Head of caudate nucleus (tissue), 42 donors: ENCODE measurements at regions not wholly inside any gene's neighbourhood (a gene's known extent, or its start where the extent isn't known, plus 50 kb on each side); places are given as distances from the start of the nearest gene placed in this dataset.
"Not testable (repeated sequence)": the region's sequence is repeated elsewhere in the genome, so short reads cannot be mapped to it uniquely, and the experiment has no call there.

Experiments
- DNase-seq, 42 donors: peaks; one replicate each; pipeline versions ENCODE4 v3.0.0 to v3.0.0-alpha.2; 2020 to 2021; ENCODE audit warnings: mixed read lengths in 7 of 42
- intact Hi-C: fragments of 100-400 bp; cut with DNase I; formaldehyde crosslinking; loops from one replicate; pipeline ENCODE4 v1.15.0; 2022

DNA sequence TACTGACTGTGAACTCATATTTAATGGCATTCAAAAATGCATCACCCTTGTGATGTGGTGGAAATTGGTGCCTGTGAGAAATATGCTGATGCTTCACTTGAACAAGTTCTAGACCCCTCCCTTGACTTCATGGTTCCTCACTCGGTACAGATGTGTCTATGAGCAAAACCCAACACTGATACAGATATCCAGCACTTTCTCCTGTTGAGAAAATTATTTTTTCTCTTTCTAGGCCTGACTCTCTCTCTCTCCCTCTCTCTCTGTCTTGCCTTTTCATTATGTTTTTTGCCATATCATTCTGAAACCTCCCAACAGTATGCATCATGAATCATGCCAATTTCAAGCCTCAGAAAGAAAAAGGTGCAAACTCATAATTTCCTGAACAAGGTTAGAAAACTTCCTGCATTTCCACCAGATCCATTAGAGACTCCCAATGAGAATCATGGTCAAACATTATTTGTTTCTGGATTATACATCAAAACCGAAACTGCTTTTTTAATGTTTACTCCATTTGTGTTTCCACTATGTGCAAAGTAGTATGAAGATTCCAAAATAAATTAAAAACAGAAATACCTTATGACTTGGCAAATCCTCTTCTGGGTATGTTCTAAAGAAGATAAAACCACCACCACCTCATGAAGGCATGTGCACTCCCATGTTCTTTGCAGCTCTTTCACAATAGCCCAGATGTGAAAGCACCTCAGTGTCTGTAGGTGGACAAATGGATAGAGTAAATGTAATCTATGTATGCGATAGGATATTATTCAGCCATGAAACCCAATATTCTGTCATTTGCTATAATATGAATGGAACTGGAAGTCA is 543.6 kb downstream of the TMEM121 start:
- no peak for DNase-seq
- intact Hi-C loops, result no loop called here

DNA sequence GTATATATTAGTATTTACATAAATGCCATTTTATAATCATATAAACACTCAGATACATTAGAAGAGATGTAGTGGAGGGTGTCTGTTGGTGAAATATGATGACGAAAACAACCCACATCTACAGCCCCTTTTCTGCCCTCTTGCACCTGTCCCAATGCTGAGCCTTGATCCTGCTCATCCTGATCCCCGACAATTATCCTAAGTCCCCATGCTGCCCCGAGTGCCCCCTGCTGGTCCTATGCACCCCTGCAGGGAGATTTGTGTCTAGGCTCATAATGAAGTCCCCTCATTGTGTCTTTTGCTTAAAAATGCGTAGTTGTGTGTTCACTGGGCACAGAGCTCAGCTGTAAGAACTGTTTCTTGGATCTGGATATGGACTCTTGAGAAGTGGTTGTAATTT is 554.5 kb downstream of the TMEM121 start:
- intact Hi-C loops, result no loop called here
- no peak for DNase-seq

DNA sequence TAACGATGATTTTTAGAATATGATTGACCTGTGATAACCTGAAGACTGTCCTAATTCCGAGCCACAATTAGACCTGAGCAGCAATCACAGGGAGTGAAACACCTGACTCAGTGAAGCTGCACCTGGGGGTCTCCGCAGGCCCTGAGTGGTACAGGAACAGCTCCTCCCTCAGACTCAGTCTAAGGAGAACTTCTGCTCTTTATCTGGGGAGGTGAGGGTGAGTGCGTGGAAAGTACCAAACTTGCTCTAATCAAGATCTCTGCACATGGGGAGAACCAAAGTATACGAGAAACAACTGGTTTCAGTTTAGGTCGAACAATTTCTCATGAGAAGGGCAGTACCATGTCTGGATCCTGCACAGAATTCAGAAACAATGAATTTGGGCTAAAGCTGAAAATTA is 555.3 kb downstream of the TMEM121 start:
- intact Hi-C loops, result not testable (repeated sequence)

DNA sequence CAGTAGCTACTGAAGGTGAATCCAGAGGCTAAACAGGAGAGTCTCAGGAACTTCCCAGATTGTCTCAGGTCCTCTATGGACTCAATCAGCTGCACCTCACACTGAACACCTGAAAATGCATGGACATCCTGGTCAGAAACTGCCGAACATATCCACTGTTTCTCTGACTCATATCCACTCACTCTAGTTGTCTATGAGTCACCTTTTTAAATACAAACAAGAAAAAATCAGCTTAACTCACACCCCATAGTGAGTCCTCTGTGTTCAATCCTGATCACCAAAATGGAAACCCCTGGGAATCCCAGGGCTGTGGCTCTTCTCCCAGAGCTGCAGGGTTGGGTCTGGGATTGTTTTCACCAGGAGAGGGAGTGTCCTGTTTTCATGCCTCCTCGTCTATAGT is 556.7 kb downstream of the TMEM121 start:
- no peak for DNase-seq
- intact Hi-C loops, result no loop called here

More for the DNA sequence above, 555.3 kb downstream of the TMEM121 start:
- not testable (repeated sequence) for DNase-seq

DNA sequence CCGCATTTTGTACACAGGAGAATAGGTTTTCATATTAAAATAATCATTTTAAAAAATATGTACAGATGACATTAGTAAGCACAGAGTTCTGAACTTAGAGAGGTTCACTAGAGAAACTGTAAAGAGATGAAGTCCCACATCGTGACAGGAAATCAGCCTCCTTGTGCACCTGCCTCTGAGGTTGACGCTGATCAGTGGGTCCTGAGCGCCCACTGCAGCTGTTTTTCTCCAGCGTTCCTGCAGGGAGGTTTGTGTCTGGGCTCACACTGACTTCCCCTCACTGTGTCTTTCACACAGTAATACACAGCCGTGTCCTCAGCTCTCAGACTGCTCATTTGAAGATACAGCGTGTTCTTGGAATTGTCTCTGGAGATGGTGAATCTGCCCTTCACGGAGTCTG is 561.5 kb downstream of the TMEM121 start:
- intact Hi-C loops, result no loop called here

DNA sequence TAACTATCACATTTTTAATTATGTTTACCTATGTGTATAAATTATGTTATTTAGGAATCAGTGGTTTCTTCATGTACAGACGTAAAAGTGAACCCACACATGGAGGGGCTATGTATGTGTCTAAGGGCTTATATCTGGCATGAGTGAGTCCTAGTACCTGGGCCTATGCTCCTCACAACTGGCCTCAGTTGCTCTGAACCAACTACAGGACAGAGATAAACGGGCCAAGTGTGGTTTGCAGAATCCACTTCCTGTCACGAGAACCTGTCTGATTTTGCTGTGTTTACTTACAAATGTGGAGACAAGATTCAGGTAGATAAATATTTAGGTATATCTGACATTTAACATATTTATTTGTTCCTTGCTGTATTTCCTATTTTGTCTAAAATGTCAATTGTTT is 562.5 kb downstream of the TMEM121 start:
- DNase-seq, intact Hi-C loops: not testable (repeated sequence)

More for the DNA sequence above, 561.5 kb downstream of the TMEM121 start:
- DNase-seq, result no peak

DNA sequence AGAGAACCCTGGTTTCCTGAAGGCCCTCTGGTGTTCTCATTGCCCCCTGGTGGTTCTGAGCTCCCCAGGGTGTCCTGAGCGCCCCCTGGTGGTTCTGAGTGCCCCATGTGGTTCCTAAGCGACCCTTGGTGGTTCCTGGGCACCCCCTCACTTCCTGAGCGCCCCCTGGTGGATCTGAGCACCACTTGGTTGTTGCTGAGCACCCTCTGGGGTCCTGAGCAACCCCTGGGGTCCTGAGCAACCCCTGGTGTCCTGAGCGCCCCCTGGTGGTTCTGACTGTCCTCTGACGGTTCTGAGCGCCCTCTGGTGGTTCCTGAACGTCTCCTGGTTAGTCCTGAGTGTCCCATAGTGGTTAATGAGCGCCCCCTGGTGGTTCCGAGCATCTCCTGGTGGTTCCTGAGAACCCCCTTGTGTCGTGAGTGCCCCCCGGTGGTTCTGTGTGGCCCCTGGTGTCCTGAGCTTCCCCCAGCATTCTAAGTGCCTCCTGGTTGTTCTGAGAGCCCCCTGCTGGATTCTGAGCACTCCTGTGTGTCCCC is 568.3 kb downstream of the TMEM121 start:
- intact Hi-C loops, result no loop called here
- peak in 9 of 42 donors; percentile 7 to 47 (median 14) for DNase-seq

DNA sequence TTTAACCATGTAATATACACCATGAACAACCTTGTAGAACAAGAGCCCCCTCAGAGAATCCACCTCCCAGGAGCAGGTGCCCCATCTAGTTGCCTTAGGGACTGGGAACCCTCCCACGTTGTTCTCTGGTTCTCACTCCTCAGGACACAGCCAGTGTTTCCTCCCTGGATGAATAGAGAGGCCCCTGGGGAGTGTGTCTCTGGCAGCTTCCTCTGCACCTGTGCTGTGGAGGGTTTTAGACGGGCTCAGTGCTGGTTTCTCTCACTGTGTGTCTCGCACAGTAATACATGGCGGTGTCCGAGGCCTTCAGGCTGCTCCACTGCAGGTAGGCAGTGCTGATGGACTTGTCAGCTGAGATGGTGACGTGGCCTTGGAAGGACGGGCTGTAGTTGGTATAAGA is 581.3 kb downstream of the TMEM121 start:
- DNase-seq, result no peak
- intact Hi-C loops, result no loop called here

DNA sequence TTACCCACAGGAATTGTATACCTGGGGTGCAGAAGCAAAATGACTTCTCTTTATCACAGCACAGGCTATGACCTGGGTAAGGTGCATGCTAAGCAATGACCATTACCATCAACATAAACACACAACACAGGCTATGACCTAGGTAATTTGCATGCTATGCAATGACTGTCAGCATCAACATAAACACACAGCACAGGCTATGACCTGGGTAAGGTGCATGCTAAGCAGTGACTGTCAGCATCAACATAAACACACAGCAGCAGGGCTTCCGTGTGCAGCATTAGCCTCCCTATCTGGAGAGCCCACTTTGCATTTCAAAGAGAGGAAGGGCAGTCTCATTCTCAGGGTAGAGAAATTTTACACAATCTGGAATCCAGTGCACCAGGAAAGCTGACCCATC is 583.0 kb downstream of the TMEM121 start:
- DNase-seq, result no peak
- intact Hi-C loops, result no loop called here

DNA sequence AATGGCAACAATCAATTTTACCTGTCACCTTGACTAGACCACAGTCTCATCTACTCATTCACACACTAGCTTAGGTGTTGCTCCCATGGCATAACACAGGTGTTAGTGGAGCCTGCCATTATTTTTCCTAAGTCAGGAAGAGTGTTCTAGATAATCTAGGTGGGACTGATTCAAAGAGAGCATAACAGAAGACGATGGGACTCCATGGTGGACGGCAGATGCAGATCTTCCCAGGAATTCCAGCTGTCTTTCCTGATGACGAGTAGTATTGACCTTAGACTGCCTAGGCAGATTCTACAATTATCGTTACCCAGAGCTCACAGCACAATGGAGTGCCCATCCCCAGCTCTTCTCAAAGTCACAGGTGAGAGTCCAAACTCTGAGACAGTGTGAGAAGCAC is 589.0 kb downstream of the TMEM121 start:
- intact Hi-C loops, result no loop called here
- DNase-seq, result no peak

DNA sequence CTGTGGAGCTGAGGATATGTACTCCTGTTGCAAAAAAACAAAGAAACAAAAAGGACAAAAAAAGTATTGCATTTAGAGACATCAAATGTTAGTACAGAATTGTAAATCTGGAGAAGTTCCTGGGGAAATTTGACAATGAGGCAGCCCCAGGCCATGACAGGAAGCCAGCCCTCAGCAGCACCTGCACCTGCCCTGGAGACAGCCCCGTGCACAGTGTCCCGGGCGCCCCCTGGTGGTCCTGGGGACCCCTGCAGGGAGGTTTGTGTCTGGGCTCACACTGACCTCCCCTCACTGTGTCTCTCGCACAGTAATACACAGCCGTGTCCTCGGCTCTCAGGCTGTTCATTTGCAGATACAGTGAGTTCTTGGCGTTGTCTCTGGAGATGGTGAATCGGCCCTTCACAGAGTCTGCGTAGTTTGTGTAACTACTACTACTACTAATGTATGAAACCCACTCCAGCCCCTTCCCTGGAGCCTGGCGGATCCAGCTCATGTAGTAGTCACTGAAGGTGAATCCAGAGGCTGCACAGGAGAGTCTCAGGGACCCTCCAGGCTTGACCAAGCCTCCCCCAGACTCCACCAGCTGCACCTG is 590.1 kb downstream of the TMEM121 start:
- intact Hi-C loops, DNase-seq: not testable (repeated sequence)

DNA sequence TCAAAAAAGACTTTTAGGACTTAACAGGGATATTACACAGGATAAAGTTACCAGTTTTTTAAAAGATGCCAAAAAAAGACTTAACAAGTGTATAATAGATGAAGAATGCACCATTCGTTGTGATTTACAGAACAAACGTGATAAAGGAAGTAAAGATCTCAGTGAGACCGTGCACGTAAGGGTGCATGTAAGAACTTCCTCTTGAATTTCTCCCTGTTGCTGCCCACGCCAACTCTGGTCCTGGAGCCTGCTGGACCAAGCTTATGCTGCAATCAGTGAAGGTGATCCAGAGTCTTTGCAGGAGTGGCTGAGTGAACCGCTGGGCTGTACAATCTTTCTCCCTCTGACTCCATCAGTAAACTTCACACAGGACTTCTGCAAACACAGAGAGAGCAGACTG is 593.7 kb downstream of the TMEM121 start:
- DNase-seq, result no peak
- intact Hi-C loops, result no loop called here

DNA sequence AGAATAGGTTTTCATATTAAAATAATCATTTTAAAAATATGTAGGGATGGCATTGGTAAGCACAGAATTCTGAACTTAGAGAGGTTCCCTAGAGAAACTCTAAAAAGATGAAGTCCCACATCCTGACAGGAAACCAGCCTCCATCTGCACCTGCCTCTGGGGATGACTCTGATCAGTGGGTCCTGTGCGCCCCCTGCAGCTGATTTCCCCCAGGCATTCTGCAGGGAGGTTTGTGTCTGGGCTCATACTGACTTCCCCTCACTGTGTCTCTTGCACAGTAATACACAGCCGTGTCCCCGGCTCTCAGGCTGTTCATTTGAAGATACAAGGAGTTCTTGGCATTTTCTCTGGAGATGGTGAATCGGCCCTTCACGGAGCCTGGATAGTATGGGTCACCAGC is 602.9 kb downstream of the TMEM121 start:
- DNase-seq, result no peak
- intact Hi-C loops, result no loop called here

DNA sequence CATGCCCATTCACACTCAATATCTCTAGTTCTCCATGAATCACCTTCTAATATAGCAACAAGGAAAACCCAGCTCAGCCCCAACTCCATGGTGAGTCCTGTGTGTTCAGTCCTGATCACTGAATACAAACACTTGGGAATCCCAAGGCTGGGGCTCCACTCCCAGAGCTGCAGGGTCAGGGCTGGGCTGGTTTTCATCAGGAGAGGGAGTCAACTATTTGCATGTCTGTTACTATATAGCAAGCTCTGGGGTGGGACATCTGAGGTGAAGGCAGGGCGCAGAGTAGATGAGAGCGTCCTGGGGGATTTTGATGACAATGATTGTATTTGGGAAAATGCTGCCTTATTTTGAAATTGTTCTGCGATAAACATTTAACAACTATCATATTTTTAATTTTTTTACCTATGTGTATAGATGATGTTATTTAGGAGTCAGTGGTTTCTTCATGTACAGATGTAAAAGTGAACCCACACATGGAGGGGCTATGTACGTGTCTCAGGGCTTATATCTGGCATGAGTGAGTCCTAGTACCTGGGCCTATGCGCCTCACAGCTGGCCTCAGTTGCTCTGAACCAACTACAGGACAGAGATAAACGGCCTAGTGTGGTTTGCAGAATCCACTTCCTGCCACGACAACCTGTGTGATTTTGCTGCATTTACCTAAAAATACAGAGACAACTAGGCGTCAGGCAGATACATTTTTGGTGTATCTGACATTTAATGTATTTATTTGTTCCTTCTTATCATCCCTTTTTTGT is 603.7 kb downstream of the TMEM121 start:
- intact Hi-C loops, DNase-seq: not testable (repeated sequence)

DNA sequence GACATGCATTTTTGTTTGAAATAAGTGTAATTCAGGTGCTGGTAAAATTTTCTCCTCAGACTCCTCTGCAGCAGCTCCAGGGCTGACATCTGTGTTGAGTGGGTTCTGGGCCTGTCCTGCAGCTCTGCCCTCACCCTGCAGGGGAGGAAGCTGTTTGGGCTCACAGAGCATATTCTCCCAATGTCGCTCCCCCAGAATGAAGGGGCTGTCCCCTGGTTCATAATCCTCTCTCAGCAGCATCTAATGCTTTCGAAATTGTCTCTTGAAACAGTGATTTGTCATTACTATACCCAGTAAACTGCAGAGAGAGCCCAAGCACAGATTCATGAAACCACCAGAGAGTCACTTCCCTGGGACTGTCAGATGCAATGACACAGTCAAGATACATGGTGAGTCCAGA is 606.7 kb downstream of the TMEM121 start:
- DNase-seq, intact Hi-C loops: not testable (repeated sequence)

DNA sequence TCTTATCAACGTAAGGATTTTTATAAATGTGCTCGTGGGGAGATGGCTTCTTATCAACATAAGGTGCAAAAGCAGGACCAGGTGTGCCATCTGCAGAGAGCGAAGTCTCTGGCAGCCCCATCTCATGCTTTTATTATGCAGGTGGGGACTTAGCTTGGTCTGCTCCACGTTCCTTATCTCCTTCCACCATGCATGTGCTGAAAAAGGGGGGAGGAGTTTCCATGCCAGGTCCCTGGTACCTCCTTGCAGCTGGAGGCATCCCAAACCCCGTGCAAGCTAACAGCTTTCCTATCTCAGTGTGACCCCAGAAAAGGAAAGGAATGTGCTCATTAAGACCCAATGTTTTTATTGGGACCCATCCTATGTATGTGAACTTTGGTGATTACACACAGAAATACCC is 608.5 kb downstream of the TMEM121 start:
- intact Hi-C loops, result no loop called here

DNA sequence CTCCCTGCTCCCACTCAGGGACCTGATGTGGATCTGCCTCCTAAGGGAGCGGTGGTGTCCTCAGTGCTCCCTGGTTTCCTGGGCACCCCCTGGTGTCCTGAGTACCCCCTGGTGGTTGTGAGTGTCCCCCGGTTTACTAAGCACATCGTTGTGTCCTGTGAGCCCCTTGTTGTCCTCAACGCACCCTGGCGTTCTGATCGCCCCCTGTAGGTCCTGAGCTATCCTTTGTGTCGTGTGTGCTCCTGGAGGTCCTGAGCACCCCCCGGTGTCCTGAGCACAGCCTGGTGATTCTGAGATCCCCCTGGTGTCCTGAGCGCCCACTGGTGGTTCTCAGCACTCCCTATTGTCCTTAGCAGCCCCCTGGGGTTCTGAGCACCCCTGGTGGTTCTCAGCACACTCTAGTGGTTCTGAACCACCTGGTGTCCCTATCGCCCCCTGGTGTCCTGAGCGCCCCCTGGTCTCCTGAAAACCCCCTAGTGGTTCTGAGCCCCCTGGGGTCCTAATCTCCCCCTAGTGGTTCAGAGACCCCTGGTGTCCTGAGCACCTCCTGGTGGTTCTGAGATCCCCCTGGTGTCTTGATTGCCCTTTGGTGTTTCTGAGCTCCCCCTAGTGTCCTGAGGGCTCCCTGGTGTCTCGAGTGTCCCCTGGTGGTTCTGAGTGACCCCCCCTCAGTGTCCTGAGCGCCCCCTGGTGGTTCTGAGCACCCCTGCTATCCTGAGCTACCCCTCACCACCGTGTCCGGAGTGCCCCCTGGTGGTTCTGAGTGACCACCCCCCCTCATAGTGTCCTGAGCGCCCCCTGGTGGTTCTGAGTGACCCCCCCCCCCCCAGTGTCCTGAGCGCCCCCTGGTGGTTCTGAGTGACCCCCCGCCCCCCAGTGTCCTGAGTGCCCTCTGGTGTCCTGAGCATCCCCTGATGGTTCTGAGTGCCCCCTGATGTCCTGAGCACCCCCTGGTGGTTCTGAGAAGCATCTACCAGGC is 615.1 kb downstream of the TMEM121 start:
- no peak for DNase-seq
- intact Hi-C loops, result no loop called here

More for the DNA sequence above, 608.5 kb downstream of the TMEM121 start:
- no peak for DNase-seq

DNA sequence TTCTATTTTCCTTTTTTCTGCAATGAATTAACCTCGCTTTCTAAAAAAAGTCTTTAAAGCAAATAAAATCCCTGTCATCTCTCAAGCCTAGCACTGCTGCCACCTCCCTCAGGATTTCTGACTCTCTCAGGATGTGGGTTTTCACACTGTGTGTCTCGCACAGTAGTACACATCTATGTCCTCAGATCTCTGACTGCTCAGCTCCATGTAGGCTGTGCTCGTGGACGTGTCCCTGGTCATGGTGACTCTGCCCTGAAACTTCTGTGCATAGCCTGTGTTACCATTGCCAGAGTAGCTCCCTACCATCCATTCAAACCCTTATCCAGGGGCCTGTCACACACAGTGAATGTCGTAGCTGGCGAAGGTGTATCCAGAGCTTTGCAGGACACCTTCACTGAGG is 619.3 kb downstream of the TMEM121 start:
- DNase-seq, intact Hi-C loops: not testable (repeated sequence)
